Hepatocyte (in vitro differentiated cells): ENCODE measurements at regions not wholly inside any gene's neighbourhood (a gene's known extent, or its start where the extent isn't known, plus 50 kb on each side); places are given as distances from the start of the nearest gene placed in this dataset.

Experiments
- DNase-seq: peaks from one replicate; pipeline ENCODE4 v3.0.0-alpha.2; 2016; ENCODE audit warnings: low spot score
- H2AFZ ChIP-seq: fragments of 200-600 bp; sonication (generic); 2 replicates; pipeline ENCODE4 v1.6.0; 2016; ENCODE audit warnings: antibody characterized with exemption, mild to moderate bottlenecking
- H3K27ac ChIP-seq: fragments of 200-600 bp; sonication (generic); 2 replicates; pipeline ENCODE4 v1.5.1; 2016; ENCODE audit warnings: mild to moderate bottlenecking
- H3K27me3 ChIP-seq: fragments of 200-600 bp; sonication (generic); 2 replicates; pipeline ENCODE4 v1.6.1; 2016
- H3K36me3 ChIP-seq: fragments of 200-600 bp; sonication (generic); replicated peaks from 2 replicates; pipeline ENCODE4 v1.5.1; 2016; ENCODE audit warnings: low read depth; ENCODE audit not compliant: insufficient read depth
- H3K4me1 ChIP-seq: fragments of 200-600 bp; sonication (generic); 2 replicates; pipeline ENCODE4 v1.5.1; 2016; ENCODE audit warnings: mild to moderate bottlenecking, moderate library complexity; ENCODE audit not compliant: insufficient read depth
- H3K4me2 ChIP-seq: fragments of 200-600 bp; sonication (generic); 2 replicates; pipeline ENCODE4 v1.6.0; 2016
- H3K4me3 ChIP-seq: fragments of 200-600 bp; sonication (generic); 2 replicates; pipeline ENCODE4 v1.5.1; 2016; ENCODE audit warnings: mild to moderate bottlenecking
- H3K79me2 ChIP-seq: fragments of 200-600 bp; sonication (generic); 2 replicates; pipeline ENCODE4 v1.6.0; 2017; ENCODE audit warnings: mild to moderate bottlenecking
- H3K9me2 ChIP-seq: fragments of 200-600 bp; sonication (generic); replicated peaks from 2 replicates; pipeline ENCODE4 v1.6.0; 2017; ENCODE audit warnings: mild to moderate bottlenecking; ENCODE audit not compliant: insufficient read depth
- H3K9me3 ChIP-seq: fragments of 200-600 bp; sonication (generic); 2 replicates; pipeline ENCODE4 v1.5.1; 2016; ENCODE audit warnings: low read depth, mild to moderate bottlenecking
- H4K20me1 ChIP-seq: fragments of 200-600 bp; sonication (generic); 2 replicates; pipeline ENCODE4 v1.6.0; 2016; ENCODE audit warnings: mild to moderate bottlenecking; ENCODE audit not compliant: insufficient read depth, poor library complexity, severe bottlenecking
- CTCF ChIP-seq: fragments of 200-600 bp; sonication (generic); IDR thresholded peaks from 2 replicates; pipeline ENCODE4 v1.5.1; 2016; ENCODE audit warnings: antibody characterized with exemption, mild to moderate bottlenecking; ENCODE audit not compliant: poor library complexity
- EZH2 ChIP-seq: fragments of 200-600 bp; sonication (generic); IDR thresholded peaks from 2 replicates; pipeline ENCODE4 v1.6.1; 2016; ENCODE audit warnings: antibody characterized with exemption, mild to moderate bottlenecking, borderline replicate concordance
- EZH2phosphoT487 ChIP-seq: fragments of 200-600 bp; sonication (generic); IDR thresholded peaks from one replicate; pipeline ENCODE4 v1.6.1; 2018; ENCODE audit warnings: antibody characterized with exemption, mild to moderate bottlenecking, low read depth, moderate library complexity; ENCODE audit not compliant: unreplicated experiment, severe bottlenecking
- WGBS: methylation state at CpG from one replicate; pipeline ENCODE4 v1.1.6; 2016; ENCODE audit warnings: low lambda C conversion rate; ENCODE audit errors: missing lambda C conversion rate; 5-methylcytosine and 5-hydroxymethylcytosine counted together

DNA sequence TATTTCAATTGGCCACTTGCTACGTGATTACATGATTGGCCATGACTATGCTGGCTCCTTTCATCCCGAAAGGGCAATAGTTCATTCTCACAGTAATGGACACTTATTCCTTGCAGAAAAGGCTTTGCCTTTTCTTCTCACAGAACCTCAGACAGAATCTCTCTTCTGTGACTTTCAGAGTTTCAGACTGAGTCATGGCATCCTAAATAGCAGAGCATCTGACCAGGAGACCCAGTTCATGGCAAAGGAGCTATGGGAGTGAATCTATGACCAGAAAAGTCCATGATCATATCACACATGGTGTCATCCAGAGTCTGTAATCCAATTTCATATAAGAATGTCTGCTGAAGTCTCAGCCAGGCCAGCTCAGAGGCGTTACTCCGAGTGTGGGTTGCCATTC lies 263.3 kb upstream of the CLNK start:
- Histone ChIP-seq H3K4me2 (no peak overlapping the region), H3K27ac (no peak overlapping the region), H3K36me3 (no peaks in the 10 kb centered on the region), H3K9me2 (no peaks in the 10 kb centered on the region), H3K4me3 (no peak overlapping the region), H3K9me3 (no peaks in the 10 kb centered on the region), H3K27me3 (no peaks in the 10 kb centered on the region), H3K4me1 (no peaks in the 10 kb centered on the region), H4K20me1 (no peaks in the 10 kb centered on the region), H2AFZ (no peak overlapping the region), H3K79me2 (no peaks in the 10 kb centered on the region)
- 75% methylated on average over 4 of the region's 4 CpGs for WGBS
- TF ChIP-seq CTCF = no peak
- no peak for TF ChIP-seq EZH2phosphoT487
- no peak for TF ChIP-seq EZH2
- no peak for DNase-seq

- Histone ChIP-seq H3K4me3 (no peak overlapping the region), H2AFZ (no peak overlapping the region), H3K79me2 (no peaks in the 10 kb centered on the region), H3K36me3 (no peaks in the 10 kb centered on the region), H3K27ac (peak overlapping the region; percentile 34), H3K27me3 (no peaks in the 10 kb centered on the region), H3K9me3 (no peaks in the 10 kb centered on the region), H3K4me1 (no peaks in the 10 kb centered on the region), H4K20me1 (no peaks in the 10 kb centered on the region), H3K9me2 (no peaks in the 10 kb centered on the region), H3K4me2 (no peak overlapping the region)
- peak; percentile 13 for DNase-seq
- WGBS = 84% methylated on average over 1 of the region's 1 CpG
- no peak for TF ChIP-seq EZH2
- TF ChIP-seq CTCF = no peak
- TF ChIP-seq EZH2phosphoT487 = no peak
Measured at GRCh38 chr4:10944321-10944720, 259.8 kb upstream of the CLNK start.

GRCh38 chr4:10942156-10942555 lies 257.6 kb upstream of the CLNK start:
- H3K79me2 ChIP-seq = no peaks in the 10 kb centered on the region
- H3K27me3 ChIP-seq = no peaks in the 10 kb centered on the region
- no peak overlapping the region for H3K4me2 ChIP-seq
- H3K9me3 ChIP-seq = no peaks in the 10 kb centered on the region
- no peaks in the 10 kb centered on the region for H3K9me2 ChIP-seq
- H3K36me3 ChIP-seq = no peaks in the 10 kb centered on the region
- TF ChIP-seq CTCF = no peak
- no peak for TF ChIP-seq EZH2phosphoT487
- no peak for TF ChIP-seq EZH2
- no peak overlapping the region for H3K27ac ChIP-seq
- no peak overlapping the region for H3K4me3 ChIP-seq
- no peaks in the 10 kb centered on the region for H4K20me1 ChIP-seq
- WGBS = 90% methylated on average over 1 of the region's 1 CpG
- DNase-seq = no peak
- no peaks in the 10 kb centered on the region for H3K4me1 ChIP-seq
- H2AFZ ChIP-seq = no peak overlapping the region

- WGBS = 78% methylated on average over 2 of the region's 2 CpGs
- TF ChIP-seq EZH2phosphoT487 (no peak), EZH2 (no peak), CTCF (no peak)
Measured at GRCh38 chr4:10929818-10930217, 245.2 kb upstream of the CLNK start.

More at GRCh38 chr4:10929818-10930217, 245.2 kb upstream of the CLNK start:
- Histone ChIP-seq H2AFZ (no peak overlapping the region), H3K36me3 (no peaks in the 10 kb centered on the region), H3K9me3 (no peaks in the 10 kb centered on the region), H3K4me3 (no peak overlapping the region), H3K79me2 (no peaks in the 10 kb centered on the region), H3K27me3 (no peaks in the 10 kb centered on the region), H4K20me1 (no peaks in the 10 kb centered on the region), H3K27ac (no peak overlapping the region), H3K4me1 (no peaks in the 10 kb centered on the region), H3K4me2 (no peak overlapping the region), H3K9me2 (no peaks in the 10 kb centered on the region)
- DNase-seq = no peak
